Kidney glomerular epithelial cell (primary cell): ENCODE measurements at regions not wholly inside any gene's neighbourhood (a gene's known extent, or its start where the extent isn't known, plus 50 kb on each side); places are given as distances from the start of the nearest gene placed in this dataset.

ENCODE experiments used
- DNase-seq: peaks from one replicate; lab custom pipeline; 2025; lab: John Stamatoyannopoulos, UW

DNA sequence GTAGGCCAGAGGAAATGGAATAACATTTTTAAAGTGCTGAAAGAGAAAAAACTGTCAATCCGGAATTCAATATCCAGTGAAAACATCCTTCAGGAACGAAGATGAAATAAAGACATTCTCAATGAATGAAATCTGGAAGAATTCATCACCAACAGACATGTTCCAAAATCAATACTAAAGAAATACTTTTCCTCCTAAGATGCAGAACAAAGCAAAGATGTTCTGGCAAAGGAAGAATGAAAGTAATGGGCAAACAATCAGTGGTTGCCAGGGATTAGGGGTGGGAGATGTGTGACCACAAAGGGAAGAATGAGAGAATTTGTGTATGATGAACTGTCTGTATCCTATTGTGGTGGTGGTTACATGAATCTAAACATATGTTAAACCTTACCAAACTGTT, 52.8 kb upstream of the EEPD1 start:
- no peak for DNase-seq

GRCh38 chr7:36100634-36101033, 52.4 kb upstream of the EEPD1 start:
- DNase-seq: no peak
